ENCODE measurements at regions not wholly inside any gene's neighbourhood (a gene's known extent, or its start where the extent isn't known, plus 50 kb on each side); places are given as distances from the start of the nearest gene placed in this dataset.
A peak's percentile ranks its signal among the peaks of the same experiment; 100 is the strongest.

DNA sequence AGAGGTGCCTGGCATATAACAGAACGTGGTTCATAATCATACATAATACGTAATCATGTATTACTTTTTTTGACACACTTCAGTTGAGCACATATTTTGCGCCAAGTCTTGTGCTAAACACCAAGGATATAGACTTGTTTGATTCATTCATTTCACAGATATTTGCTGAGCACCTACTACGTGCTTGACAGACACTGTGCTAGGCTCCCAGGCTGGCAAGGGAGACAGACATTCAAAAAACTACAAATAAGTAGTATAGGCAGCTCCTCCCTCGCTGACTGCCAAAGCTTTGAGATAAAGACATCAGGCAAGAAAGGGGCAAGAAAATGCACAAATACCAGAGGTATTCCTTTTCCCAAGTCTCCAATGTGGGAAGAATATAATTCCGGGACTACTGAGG lies 122.5 kb upstream of the CPEB4 start:
- H3K79me2 ChIP-seq (ENCODE audit: insufficient read depth, low read length): no peaks in the 10 kb centered on the region
- H3K9me3 ChIP-seq (ENCODE audit: low read length): no peaks in the 10 kb centered on the region
- ChIA-PET CTCF (ENCODE audit: low intra/inter-chr PET ratio, low total read pairs) (no interaction called here), POLR2A (interaction anchor here (1.0 to 2.7 kb wide), 13 partner anchors 9 to 209 kb away, joined by 3 to 21 read pairs (median 8); no protein-coding TSS in a partner anchor)
- H3K4me3 ChIP-seq (replicated peaks in 1 of 3; ENCODE audit: insufficient read depth in 1 of 3, low read depth in 2 of 3, low read length in 3 of 3): peak overlapping the region in 1 of 3 experiments; percentile 9; a peak in 1 of 6 replicates
- peaks cover 92% of the 10 kb centered on the region for H3K4me1 ChIP-seq (ENCODE audit: insufficient read depth, low read length)
- WGBS (ENCODE audit: low lambda C conversion rate): 76% methylated on average over 6 of the region's 6 CpGs
- H3K4me2 ChIP-seq (ENCODE audit: low read depth, low read length): 0 out of 2 replicates have a peak overlapping the region, but pooled peaks have one; percentile 91
- ATAC-seq (no peak), FAIRE-seq (no peak), DNase-seq (ENCODE audit: low spot score) (no peak)
- peak overlapping the region; percentile 61 for H3K9ac ChIP-seq (ENCODE audit: insufficient read depth, low read depth, low read length)
- no TSS peak for BruUV-seq (replicated peaks)
- H2AFZ ChIP-seq (ENCODE audit: low read length): no peak overlapping the region
- TF ChIP-seq ZKSCAN1 (IDR thresholded peaks at IDR 0.05; ENCODE audit: low read length) (0 out of 2 replicates have a peak, but pooled peaks have one; percentile 64), ZNF629 (CRISPR knock-in tag; conservative IDR thresholded peaks at IDR 0.05) (peak; percentile 77), NRL (CRISPR knock-in tag; IDR thresholded peaks at IDR 0.05; ENCODE audit: borderline replicate concordance) (no peak), ZMYM3 (CRISPR knock-in tag; IDR thresholded peaks at IDR 0.05) (peak; percentile 36; the same call in 1 of the 2 replicates)
- no peaks in the 10 kb centered on the region for H4K20me1 ChIP-seq (ENCODE audit: insufficient read depth, low read length)
- intact Hi-C loops (cut with micrococcal nuclease; ENCODE audit: unreplicated experiment): loop anchor here (2.0 to 5.0 kb wide), 3 partner anchors 57 to 203 kb away; partner anchors contain the start of gene CPEB4
- H3K27ac ChIP-seq (ENCODE audit: extremely low read length, insufficient read depth, low read length): peak overlapping the region; percentile 89
- in situ Hi-C loops (cut with HindIII; ENCODE audit: extremely low pct_ligation_motif_present, low pct_unique_long_range_greater_than_20kb): loop anchor here (25.0 kb wide), 1 partner anchor 197 kb away; no protein-coding TSS in a partner anchor
- H3K36me3 ChIP-seq (replicated peaks in 1 of 2; ENCODE audit: control insufficient read depth in 1 of 2, insufficient read depth in 2 of 2, low read length in 2 of 2): no peaks in the 10 kb centered on the region
- no peaks in the 10 kb centered on the region for H3K27me3 ChIP-seq (ENCODE audit: control insufficient read depth in 1 of 2, insufficient read depth in 2 of 2, low read length in 2 of 2)

DNA sequence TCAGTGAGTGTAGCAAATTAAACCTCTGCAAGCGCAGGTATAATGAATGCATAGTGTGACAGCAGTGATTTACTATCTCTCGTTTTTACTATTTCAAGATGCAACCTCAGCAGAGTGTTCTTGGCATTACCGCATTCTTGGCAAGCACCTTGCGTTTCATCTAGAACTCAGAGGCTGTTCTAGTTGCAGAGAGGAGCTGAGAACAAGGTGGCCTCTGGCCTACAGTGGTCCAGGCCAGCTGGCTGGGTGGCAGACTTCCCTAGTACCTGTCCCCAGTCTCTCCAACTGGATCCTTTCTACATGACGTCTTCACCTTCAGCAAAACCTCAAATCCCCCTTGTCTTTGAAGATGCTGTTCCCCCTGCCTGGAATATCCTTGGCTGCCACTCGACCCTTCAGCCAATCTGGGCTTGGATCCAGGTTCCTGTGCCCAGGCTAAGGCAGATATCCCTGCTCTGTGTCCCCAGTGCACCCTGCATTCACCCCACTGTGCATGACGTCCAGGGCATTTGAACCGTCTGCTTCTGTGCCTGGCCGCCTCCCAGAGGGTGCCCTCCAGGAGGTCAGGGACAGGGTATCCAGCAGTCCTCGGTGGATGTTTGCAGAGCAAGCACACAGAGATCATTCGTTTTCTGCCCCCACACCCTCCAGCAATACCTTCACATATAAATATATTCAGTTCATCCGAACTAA lies 120.4 kb upstream of the CPEB4 start:
- H4K20me1 ChIP-seq (ENCODE audit: insufficient read depth, low read length): no peaks in the 10 kb centered on the region
- peaks cover 92% of the 10 kb centered on the region for H3K4me1 ChIP-seq (ENCODE audit: insufficient read depth, low read length)
- H3K9me3 ChIP-seq (ENCODE audit: low read length): no peaks in the 10 kb centered on the region
- in situ Hi-C loops (cut with HindIII; ENCODE audit: extremely low pct_ligation_motif_present, low pct_unique_long_range_greater_than_20kb): loop anchor here (25.0 kb wide), 1 partner anchor 195 kb away; no protein-coding TSS in a partner anchor
- POLR2A ChIA-PET: interaction anchor here (1.4 to 2.7 kb wide), 5 partner anchors 14 to 120 kb away, joined by 7 to 21 read pairs (median 9); partner anchors contain the start of gene CPEB4
- H2AFZ ChIP-seq (ENCODE audit: low read length): no peak overlapping the region
- 0 out of 2 replicates have a peak overlapping the region, but pooled peaks have one; percentile 4 for H3K9ac ChIP-seq (ENCODE audit: insufficient read depth, low read depth, low read length)
- intact Hi-C loops (cut with micrococcal nuclease; ENCODE audit: unreplicated experiment): loop anchor here (2.0 to 5.0 kb wide), 3 partner anchors 55 to 201 kb away; partner anchors contain the start of gene CPEB4
- CTCF ChIA-PET (ENCODE audit: low intra/inter-chr PET ratio, low total read pairs): no interaction called here
- peak; percentile 35 for DNase-seq (ENCODE audit: low spot score)
- FAIRE-seq: peak; percentile 23
- no TSS peak for BruUV-seq (replicated peaks)
- H3K4me2 ChIP-seq (ENCODE audit: low read depth, low read length): peak overlapping the region; percentile 41
- peak overlapping the region in 1 of 3 experiments; percentile 3; a peak in 1 of 6 replicates for H3K4me3 ChIP-seq (replicated peaks in 1 of 3; ENCODE audit: insufficient read depth in 1 of 3, low read depth in 2 of 3, low read length in 3 of 3)
- no peaks in the 10 kb centered on the region for H3K79me2 ChIP-seq (ENCODE audit: insufficient read depth, low read length)
- peak; percentile 11 for ATAC-seq
- 36% methylated on average over 12 of the region's 12 CpGs for WGBS (ENCODE audit: low lambda C conversion rate)
- H3K27me3 ChIP-seq (ENCODE audit: control insufficient read depth in 1 of 2, insufficient read depth in 2 of 2, low read length in 2 of 2): no peaks in the 10 kb centered on the region
- H3K36me3 ChIP-seq (replicated peaks in 1 of 2; ENCODE audit: control insufficient read depth in 1 of 2, insufficient read depth in 2 of 2, low read length in 2 of 2): no peaks in the 10 kb centered on the region
- H3K27ac ChIP-seq (ENCODE audit: extremely low read length, insufficient read depth, low read length): peak overlapping the region; percentile 89
- TF ChIP-seq SAFB2 (CRISPR knock-in tag; IDR thresholded peaks at IDR 0.05; ENCODE audit: borderline replicate concordance, low read depth): no peak
- no peak for TF ChIP-seq KMT2B (CRISPR knock-in tag; IDR thresholded peaks at IDR 0.05)
- no peak for TF ChIP-seq ZNF562 (CRISPR knock-in tag; IDR thresholded peaks at IDR 0.05; ENCODE audit: borderline replicate concordance)
- TF ChIP-seq ETV6 (CRISPR knock-in tag; conservative IDR thresholded peaks at IDR 0.05): no peak
- TF ChIP-seq NR2F1 (CRISPR knock-in tag; IDR thresholded peaks at IDR 0.05): peak in 1 of 2 experiments; percentile 38; a peak in 1 of 4 replicates
- no peak for TF ChIP-seq ZNF44 (CRISPR knock-in tag; IDR thresholded peaks at IDR 0.05)
- TF ChIP-seq, protein P1, sequence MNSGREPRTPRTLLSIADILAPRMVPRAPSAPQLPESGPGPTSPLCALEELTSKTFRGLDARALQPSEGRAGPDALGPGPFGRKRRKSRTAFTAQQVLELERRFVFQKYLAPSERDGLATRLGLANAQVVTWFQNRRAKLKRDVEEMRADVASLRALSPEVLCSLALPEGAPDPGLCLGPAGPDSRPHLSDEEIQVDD (CRISPR knock-in tag; IDR thresholded peaks at IDR 0.05; ENCODE audit: borderline replicate concordance): no peak

Data from HepG2 (cell line).